ENCODE measurements at regions not wholly inside any gene's neighbourhood (a gene's known extent, or its start where the extent isn't known, plus 50 kb on each side); places are given as distances from the start of the nearest gene placed in this dataset.
A peak's percentile ranks its signal among the peaks of the same experiment; 100 is the strongest.

DNA sequence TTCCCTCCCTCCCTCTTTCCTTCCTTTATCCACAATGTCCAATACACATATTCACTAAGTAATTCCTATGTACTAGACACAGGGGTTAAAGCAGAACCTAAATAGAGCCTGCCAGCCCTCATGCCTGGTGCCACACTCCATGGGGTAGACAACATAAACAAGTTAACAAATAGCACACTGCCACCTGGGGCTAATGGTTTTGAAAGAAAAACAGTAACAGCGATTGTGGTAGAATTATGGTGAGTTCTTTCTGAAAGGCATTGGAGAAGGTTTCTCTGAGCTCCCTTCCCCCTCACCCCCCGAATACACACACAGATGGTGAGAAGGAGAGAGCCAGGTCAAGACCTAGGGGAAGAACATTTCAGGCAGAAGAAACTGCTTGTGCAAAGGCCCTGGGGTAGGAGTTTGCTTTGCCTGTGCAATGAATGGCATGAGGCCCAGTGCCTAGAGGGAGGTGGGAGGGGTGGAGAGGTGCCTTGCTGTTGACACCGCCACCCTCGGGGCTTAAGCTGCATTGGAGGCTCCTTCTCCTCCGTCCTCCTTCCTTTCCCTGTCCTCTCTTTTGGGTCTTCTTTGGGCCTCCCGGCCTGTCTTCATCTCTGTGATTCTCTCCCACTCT is 502.4 kb upstream of the SULF2 start:
- no peak for TF ChIP-seq MAX (IDR thresholded peaks at IDR 0.05)
- no peak for TF ChIP-seq EP300 (IDR thresholded peaks at IDR 0.05; ENCODE audit: borderline replicate concordance)
- no peak for TF ChIP-seq CEBPB (IDR thresholded peaks at IDR 0.05)
- TF ChIP-seq YY1 (IDR thresholded peaks at IDR 0.05; ENCODE audit: low read depth) = no peak
- TF ChIP-seq FOXM1 (IDR thresholded peaks at IDR 0.05; ENCODE audit: borderline replicate concordance, low read depth) = no peak
- TF ChIP-seq NFIC (IDR thresholded peaks at IDR 0.05) = no peak

DNA sequence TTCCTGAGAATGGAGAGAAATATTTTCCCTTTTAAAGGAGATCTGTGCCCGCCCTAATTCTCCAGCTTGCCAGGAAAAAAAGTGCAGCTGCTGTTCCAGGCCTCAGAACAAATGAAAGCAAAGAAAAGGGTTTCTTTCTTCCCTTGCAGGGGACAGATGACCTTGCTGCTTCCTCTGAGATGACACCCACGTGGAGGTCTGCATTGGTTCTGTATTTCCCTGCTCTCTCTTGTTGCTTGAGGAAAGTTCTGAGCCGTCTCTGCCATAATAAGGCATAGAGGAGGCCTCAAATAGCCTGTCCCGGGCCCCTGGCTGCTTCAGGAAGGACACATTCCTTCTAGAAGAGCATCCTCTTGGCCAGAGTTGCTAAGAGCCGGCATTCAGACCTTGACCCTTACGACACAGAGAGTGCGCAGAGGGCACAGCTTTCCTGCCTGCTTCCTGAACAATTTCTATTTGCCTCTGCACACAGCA is 501.8 kb upstream of the SULF2 start:
- TF ChIP-seq TAF1 (IDR thresholded peaks at IDR 0.05; ENCODE audit: low read depth) = no peak
- TF ChIP-seq REST (IDR thresholded peaks at IDR 0.05; ENCODE audit: low read depth) = no peak
- no peak for TF ChIP-seq EGR1 (IDR thresholded peaks at IDR 0.05)
- TF ChIP-seq ZBTB7A (IDR thresholded peaks at IDR 0.05; ENCODE audit: low read depth) = no peak
- TF ChIP-seq NFIC (IDR thresholded peaks at IDR 0.05) = no peak
- no peak for TF ChIP-seq RAD21 (IDR thresholded peaks at IDR 0.05; ENCODE audit: low read depth)
- no peak for TF ChIP-seq YY1 (IDR thresholded peaks at IDR 0.05; ENCODE audit: low read depth)

DNA sequence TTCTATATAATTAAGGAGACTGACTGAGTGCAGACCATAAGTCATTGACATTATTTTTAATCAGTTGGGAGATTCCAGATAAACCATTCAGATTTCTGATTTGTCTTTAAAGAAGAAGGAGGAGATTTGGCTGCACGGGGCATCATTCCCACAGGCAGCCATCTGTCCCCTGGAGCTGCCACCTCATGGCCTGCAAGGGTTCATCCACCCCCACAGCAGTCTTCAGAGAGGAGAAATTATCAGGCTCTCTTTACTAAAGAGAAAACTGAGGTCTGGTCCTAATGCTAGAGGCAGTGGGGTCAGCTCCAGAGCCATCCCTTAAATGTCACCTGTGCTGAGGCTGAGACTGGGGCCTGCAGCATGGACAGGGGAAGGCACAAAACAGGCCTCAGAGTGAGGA is 501.3 kb upstream of the SULF2 start:
- TF ChIP-seq FOXM1 (IDR thresholded peaks at IDR 0.05; ENCODE audit: borderline replicate concordance, low read depth) = no peak
- TF ChIP-seq, protein P1, sequence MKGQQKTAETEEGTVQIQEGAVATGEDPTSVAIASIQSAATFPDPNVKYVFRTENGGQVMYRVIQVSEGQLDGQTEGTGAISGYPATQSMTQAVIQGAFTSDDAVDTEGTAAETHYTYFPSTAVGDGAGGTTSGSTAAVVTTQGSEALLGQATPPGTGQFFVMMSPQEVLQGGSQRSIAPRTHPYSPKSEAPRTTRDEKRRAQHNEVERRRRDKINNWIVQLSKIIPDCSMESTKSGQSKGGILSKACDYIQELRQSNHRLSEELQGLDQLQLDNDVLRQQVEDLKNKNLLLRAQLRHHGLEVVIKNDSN (IDR thresholded peaks at IDR 0.05) = no peak
- no peak for TF ChIP-seq TCF12 (IDR thresholded peaks at IDR 0.05; ENCODE audit: low read depth)
- no peak for TF ChIP-seq TEAD4 (IDR thresholded peaks at IDR 0.05)
- no peak for TF ChIP-seq REST (IDR thresholded peaks at IDR 0.05; ENCODE audit: low read depth)
- TF ChIP-seq EGR1 (IDR thresholded peaks at IDR 0.05) = no peak
- no peak for TF ChIP-seq YY1 (IDR thresholded peaks at IDR 0.05; ENCODE audit: low read depth)
- no peak for TF ChIP-seq ZBTB7A (IDR thresholded peaks at IDR 0.05; ENCODE audit: low read depth)
- TF ChIP-seq MAX (IDR thresholded peaks at IDR 0.05) = no peak
- TF ChIP-seq RAD21 (IDR thresholded peaks at IDR 0.05; ENCODE audit: low read depth) = no peak
- TF ChIP-seq CEBPB (IDR thresholded peaks at IDR 0.05) = no peak

GRCh38 chr20:48285656-48286055 is 500.4 kb upstream of the SULF2 start:
- TF ChIP-seq EGR1 (IDR thresholded peaks at IDR 0.05) = no peak
- no peak for TF ChIP-seq NFIC (IDR thresholded peaks at IDR 0.05)

DNA sequence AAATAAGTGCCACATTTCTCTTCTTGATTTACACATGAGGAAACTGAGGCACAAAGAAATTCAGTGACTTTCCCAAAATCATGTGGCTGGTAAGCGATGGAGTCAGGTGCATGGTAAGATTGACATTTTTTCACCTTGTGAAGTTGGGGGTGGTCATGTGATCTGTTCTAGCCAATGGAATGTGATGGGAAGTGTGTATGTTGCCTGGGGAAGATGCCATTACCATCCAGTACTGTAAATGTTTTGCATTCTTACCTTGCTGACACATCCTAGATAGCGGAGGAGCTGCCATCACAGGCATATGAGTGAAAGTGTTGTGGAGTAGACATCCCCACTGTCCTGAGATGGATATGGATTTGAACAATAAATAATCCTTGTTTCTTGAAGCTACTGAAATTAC is 499.6 kb upstream of the SULF2 start:
- no peak for TF ChIP-seq FOXM1 (IDR thresholded peaks at IDR 0.05; ENCODE audit: borderline replicate concordance, low read depth)
- TF ChIP-seq, protein P1 (IDR thresholded peaks at IDR 0.05) = 0 out of 2 replicates have a peak, but pooled peaks have one; percentile 16

DNA sequence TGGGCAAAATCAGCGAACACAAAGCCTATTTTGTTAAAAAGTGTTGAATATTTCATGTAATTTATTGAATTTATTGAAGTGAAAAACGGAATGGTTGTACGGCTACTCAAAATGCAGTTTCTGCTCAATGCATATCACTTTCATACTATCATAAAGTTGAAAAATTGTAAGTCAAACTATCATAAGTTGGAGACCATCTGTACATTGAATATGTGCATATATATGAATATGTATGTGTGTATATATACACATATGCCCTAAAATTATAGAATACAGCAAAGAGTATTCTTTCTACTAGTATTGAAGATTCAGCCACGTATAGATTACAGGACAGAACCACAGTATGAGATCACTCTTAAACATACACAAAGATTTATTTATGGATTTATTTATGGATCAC is 499.0 kb upstream of the SULF2 start:
- TF ChIP-seq TAF1 (IDR thresholded peaks at IDR 0.05; ENCODE audit: low read depth) = no peak
- TF ChIP-seq MAX (IDR thresholded peaks at IDR 0.05) = no peak
- TF ChIP-seq, protein P1 (IDR thresholded peaks at IDR 0.05) = no peak
- TF ChIP-seq REST (IDR thresholded peaks at IDR 0.05; ENCODE audit: low read depth) = no peak
- TF ChIP-seq NFIC (IDR thresholded peaks at IDR 0.05) = no peak
- TF ChIP-seq CREB1 (IDR thresholded peaks at IDR 0.05; ENCODE audit: low read depth) = no peak
- TF ChIP-seq EGR1 (IDR thresholded peaks at IDR 0.05) = no peak
- no peak for TF ChIP-seq YY1 (IDR thresholded peaks at IDR 0.05; ENCODE audit: low read depth)

Measured in Ishikawa (cell line).